ENCODE measurements at regions not wholly inside any gene's neighbourhood (a gene's known extent, or its start where the extent isn't known, plus 50 kb on each side); places are given as distances from the start of the nearest gene placed in this dataset.
"Not testable (repeated sequence)": the region's sequence is repeated elsewhere in the genome, so short reads cannot be mapped to it uniquely, and the experiment has no call there.

DNA sequence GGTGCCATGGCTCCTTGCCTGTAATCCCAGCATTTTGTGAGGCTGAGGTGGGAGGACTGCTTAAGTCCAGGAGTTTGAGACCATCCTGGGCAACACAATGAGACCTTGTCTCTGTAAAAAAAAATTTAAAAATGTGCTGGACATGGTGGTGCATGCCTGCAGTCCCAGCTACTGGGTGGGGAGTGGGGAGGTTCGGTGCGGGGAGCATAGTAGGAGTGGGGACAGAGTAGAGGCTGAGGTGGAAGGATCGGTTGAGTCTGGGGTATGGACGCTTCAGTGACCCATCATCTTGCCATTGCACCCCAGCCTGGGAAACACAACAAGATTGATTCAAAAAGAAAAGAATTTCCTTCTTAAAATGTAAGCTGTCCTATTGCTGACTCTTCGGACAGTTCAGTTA lies 1490.0 kb upstream of the GBE1 start:
- Histone ChIP-seq H3K27ac (ENCODE audit: low read depth, low read length) (no peak overlapping the region), H3K4me3 (ENCODE audit: low read length) (no peak overlapping the region), H3K27me3 (ENCODE audit: control insufficient read depth, insufficient read depth, low read length) (no peaks in the 10 kb centered on the region), H3K9ac (ENCODE audit: low read length) (no peak overlapping the region), H3K36me3 (ENCODE audit: control insufficient read depth, insufficient read depth, low read length) (no peaks in the 10 kb centered on the region), H3K4me1 (ENCODE audit: control insufficient read depth, insufficient read depth, low read length) (no peaks in the 10 kb centered on the region)

DNA sequence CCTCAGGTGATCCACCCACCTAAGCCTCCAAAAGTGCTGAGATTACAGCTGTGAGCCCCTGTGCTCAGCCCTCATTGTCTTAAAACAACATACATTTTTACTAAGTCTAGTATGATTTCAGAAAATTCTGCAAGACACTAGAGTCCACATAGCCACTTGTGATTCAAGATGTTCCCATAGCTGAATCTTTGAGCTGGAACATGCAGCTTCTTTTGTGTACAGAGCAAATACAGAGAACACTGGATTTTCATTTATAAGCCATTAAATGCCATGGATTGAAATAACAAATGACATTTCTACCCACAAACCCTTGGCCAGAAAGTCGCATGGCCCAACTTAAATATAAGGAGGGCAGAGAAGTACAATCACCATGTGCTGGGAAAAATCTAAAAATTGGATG lies 1489.2 kb upstream of the GBE1 start:
- H3K27me3 ChIP-seq (ENCODE audit: control insufficient read depth, insufficient read depth, low read length) = no peaks in the 10 kb centered on the region
- no peaks in the 10 kb centered on the region for H3K36me3 ChIP-seq (ENCODE audit: control insufficient read depth, insufficient read depth, low read length)
- H3K4me1 ChIP-seq (ENCODE audit: control insufficient read depth, insufficient read depth, low read length) = no peaks in the 10 kb centered on the region
- no peak overlapping the region for H3K4me3 ChIP-seq (ENCODE audit: low read length)
- H3K9ac ChIP-seq (ENCODE audit: low read length) = no peak overlapping the region
- H3K27ac ChIP-seq (ENCODE audit: low read depth, low read length) = no peak overlapping the region

DNA sequence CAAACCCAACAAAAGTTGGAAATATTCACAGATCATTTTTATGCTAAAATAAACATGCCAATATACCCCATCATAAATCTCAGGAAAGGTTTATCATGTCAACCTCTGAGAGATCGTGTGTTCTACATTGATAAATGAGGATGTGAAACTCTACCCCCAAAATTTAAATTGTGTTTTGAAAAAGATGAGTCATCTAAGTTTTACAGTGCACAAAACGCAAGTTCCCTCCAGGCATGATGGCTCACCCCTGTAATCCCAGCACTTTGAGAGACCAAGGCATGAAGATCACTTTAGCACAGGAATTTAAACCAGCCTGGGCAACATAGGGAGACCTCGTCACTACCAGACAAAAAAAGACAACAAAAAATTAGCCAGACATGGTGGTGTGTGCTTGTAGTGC lies 1487.0 kb upstream of the GBE1 start:
- no peaks in the 10 kb centered on the region for H3K36me3 ChIP-seq (ENCODE audit: control insufficient read depth, insufficient read depth, low read length)
- no peak overlapping the region for H3K9ac ChIP-seq (ENCODE audit: low read length)
- no peak overlapping the region for H3K27ac ChIP-seq (ENCODE audit: low read depth, low read length)
- H3K4me3 ChIP-seq (ENCODE audit: low read length) = no peak overlapping the region
- no peaks in the 10 kb centered on the region for H3K4me1 ChIP-seq (ENCODE audit: control insufficient read depth, insufficient read depth, low read length)
- H3K27me3 ChIP-seq (ENCODE audit: control insufficient read depth, insufficient read depth, low read length) = no peaks in the 10 kb centered on the region

GRCh38 chr3:83235180-83235814 lies 1473.9 kb upstream of the GBE1 start:
- Histone ChIP-seq H3K27ac (ENCODE audit: low read depth, low read length) (no peak overlapping the region), H3K4me3 (ENCODE audit: low read length) (no peak overlapping the region), H3K9ac (ENCODE audit: low read length) (no peak overlapping the region), H3K4me1 (ENCODE audit: control insufficient read depth, insufficient read depth, low read length) (no peaks in the 10 kb centered on the region), H3K36me3 (ENCODE audit: control insufficient read depth, insufficient read depth, low read length) (no peaks in the 10 kb centered on the region), H3K27me3 (ENCODE audit: control insufficient read depth, insufficient read depth, low read length) (no peaks in the 10 kb centered on the region)

- Histone ChIP-seq H3K4me1 (ENCODE audit: control insufficient read depth, insufficient read depth, low read length) (no peaks in the 10 kb centered on the region), H3K4me3 (ENCODE audit: low read length) (no peak overlapping the region), H3K27ac (ENCODE audit: low read depth, low read length) (no peak overlapping the region), H3K27me3 (ENCODE audit: control insufficient read depth, insufficient read depth, low read length) (no peaks in the 10 kb centered on the region), H3K36me3 (ENCODE audit: control insufficient read depth, insufficient read depth, low read length) (no peaks in the 10 kb centered on the region), H3K9ac (ENCODE audit: low read length) (no peak overlapping the region)
These were observed 1472.3 kb upstream of the GBE1 start for GRCh38 chr3:83233715-83234114.

GRCh38 chr3:83230841-83231240 lies 1469.4 kb upstream of the GBE1 start:
- no peak overlapping the region for H3K9ac ChIP-seq (ENCODE audit: low read length)

GRCh38 chr3:83230376-83230775 lies 1468.9 kb upstream of the GBE1 start:
- H3K36me3 ChIP-seq (ENCODE audit: control insufficient read depth, insufficient read depth, low read length) = no peaks in the 10 kb centered on the region
- no peak overlapping the region for H3K4me3 ChIP-seq (ENCODE audit: low read length)
- no peaks in the 10 kb centered on the region for H3K4me1 ChIP-seq (ENCODE audit: control insufficient read depth, insufficient read depth, low read length)
- H3K27me3 ChIP-seq (ENCODE audit: control insufficient read depth, insufficient read depth, low read length) = no peaks in the 10 kb centered on the region
- no peak overlapping the region for H3K27ac ChIP-seq (ENCODE audit: low read depth, low read length)
- no peak overlapping the region for H3K9ac ChIP-seq (ENCODE audit: low read length)

More at GRCh38 chr3:83230841-83231240, 1469.4 kb upstream of the GBE1 start:
- Histone ChIP-seq H3K27me3 (ENCODE audit: control insufficient read depth, insufficient read depth, low read length) (no peaks in the 10 kb centered on the region), H3K4me3 (ENCODE audit: low read length) (no peak overlapping the region), H3K27ac (ENCODE audit: low read depth, low read length) (no peak overlapping the region), H3K36me3 (ENCODE audit: control insufficient read depth, insufficient read depth, low read length) (no peaks in the 10 kb centered on the region), H3K4me1 (ENCODE audit: control insufficient read depth, insufficient read depth, low read length) (no peaks in the 10 kb centered on the region)

GRCh38 chr3:83226751-83227150 lies 1465.3 kb upstream of the GBE1 start:
- Histone ChIP-seq H3K36me3 (ENCODE audit: control insufficient read depth, insufficient read depth, low read length) (no peaks in the 10 kb centered on the region), H3K27me3 (ENCODE audit: control insufficient read depth, insufficient read depth, low read length) (no peaks in the 10 kb centered on the region), H3K4me3 (ENCODE audit: low read length) (no peak overlapping the region), H3K4me1 (ENCODE audit: control insufficient read depth, insufficient read depth, low read length) (no peaks in the 10 kb centered on the region), H3K9ac (ENCODE audit: low read length) (no peak overlapping the region), H3K27ac (ENCODE audit: low read depth, low read length) (no peak overlapping the region)

DNA sequence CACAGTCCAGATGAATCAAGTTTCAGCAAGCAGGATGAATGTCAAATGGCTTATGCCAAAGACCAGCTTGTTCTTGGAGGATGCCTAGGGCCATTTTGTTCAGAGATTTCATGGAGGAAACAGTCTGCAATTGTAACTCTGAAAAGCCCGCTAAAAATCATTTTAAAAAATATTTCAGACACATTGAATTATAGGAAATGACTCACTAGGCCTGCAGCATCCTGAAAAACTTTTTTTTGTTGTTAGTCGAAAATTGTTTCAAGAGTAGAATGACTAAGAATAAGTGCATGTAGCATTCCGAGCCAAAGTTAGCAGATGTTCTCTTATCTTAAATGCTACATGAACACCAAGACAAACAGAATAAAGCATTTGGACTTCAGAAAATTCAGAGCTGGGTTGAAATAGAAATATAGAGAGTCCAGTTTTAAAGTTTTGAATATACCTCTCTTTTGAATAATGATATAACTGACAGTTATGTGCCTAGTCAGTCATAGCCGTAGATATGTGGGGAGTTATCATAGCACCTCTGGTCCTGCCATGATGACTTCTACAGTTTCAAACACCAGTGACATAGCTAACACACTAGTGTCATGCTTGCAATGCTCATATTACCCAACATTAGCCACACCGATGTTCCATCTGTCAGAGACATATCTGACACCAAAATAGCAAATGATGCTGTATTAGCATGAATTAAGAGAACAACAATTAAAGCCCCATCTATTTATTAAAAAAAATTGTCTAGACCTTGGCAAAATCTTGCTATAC lies 1462.8 kb upstream of the GBE1 start:
- no peaks in the 10 kb centered on the region for H3K27me3 ChIP-seq (ENCODE audit: control insufficient read depth, insufficient read depth, low read length)
- no peak overlapping the region for H3K9ac ChIP-seq (ENCODE audit: low read length)
- H3K4me1 ChIP-seq (ENCODE audit: control insufficient read depth, insufficient read depth, low read length) = no peaks in the 10 kb centered on the region
- no peaks in the 10 kb centered on the region for H3K36me3 ChIP-seq (ENCODE audit: control insufficient read depth, insufficient read depth, low read length)
- H3K4me3 ChIP-seq (ENCODE audit: low read length) = no peak overlapping the region
- no peak overlapping the region for H3K27ac ChIP-seq (ENCODE audit: low read depth, low read length)

DNA sequence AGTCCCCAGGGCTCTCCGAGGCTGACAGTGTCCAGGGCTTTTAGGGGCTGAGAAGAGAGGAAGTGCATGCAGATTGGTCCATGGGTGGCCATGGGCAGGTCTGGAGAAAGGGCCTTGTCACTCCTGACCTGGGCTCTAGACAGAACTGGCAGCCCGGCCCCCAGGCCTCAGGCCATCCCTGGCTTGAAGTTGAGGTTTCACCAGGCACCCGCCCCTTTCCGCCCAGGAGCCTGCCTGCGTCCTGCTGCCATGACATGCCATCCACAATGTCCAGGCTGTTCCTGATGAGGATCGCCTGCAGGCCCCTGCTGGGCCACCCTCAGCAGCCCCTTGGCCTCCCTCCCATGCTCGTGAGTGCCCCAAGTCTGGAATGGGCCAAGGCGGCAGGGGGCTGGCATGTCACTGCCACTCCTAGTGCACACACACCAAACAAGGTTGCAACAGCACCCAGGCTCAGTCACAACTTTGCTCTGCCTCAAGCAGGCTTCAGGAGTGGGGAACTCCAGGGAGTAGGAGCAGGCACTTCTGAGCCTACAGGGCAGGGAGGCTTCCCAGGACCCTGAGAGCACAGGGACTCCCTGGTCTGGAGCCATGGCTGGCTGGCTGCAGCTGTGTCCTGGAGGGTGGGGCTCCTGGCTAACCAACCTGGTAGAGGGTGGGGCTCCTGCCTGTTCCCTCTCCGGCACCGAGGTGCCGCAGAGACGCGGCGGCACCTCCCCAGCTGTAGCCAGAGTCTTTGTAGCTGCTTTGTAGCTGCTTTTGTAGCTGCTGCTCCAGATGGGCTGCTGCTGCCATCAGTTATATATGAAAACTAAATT lies 1457.1 kb upstream of the GBE1 start:
- H3K27me3 ChIP-seq (ENCODE audit: control insufficient read depth, insufficient read depth, low read length) = no peaks in the 10 kb centered on the region
- no peaks in the 10 kb centered on the region for H3K4me1 ChIP-seq (ENCODE audit: control insufficient read depth, insufficient read depth, low read length)
- no peaks in the 10 kb centered on the region for H3K36me3 ChIP-seq (ENCODE audit: control insufficient read depth, insufficient read depth, low read length)
- no peak overlapping the region for H3K4me3 ChIP-seq (ENCODE audit: low read length)
- no peak overlapping the region for H3K9ac ChIP-seq (ENCODE audit: low read length)
- H3K27ac ChIP-seq (ENCODE audit: low read depth, low read length) = no peak overlapping the region

DNA sequence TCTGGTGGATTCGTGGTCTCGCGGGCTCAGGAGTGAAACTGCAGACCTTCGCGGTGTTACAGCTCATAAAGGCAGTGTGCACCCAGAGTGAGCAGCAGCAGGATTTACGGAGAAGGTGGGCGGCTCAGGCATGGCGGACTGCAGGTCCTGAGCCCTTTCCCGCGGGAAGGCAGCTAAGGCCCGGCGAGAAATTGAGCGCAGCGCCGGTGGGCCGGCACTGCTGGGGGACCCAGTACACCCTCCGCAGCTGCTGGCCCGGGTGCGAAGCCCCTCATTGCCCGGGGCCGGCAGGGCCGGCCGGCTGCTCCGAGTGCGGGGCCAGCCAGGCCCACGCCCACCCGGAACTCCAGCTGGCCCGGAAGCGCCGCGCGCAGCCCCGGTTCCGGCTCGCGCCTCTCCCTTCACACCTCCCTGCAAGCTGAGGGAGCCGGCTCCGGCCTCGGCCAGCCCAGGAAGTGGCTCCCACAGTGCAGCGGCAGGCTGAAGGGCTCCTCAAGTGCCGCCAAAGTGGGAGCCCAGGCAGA lies 1456.2 kb upstream of the GBE1 start:
- H3K4me1 ChIP-seq (ENCODE audit: control insufficient read depth, insufficient read depth, low read length); H3K27ac ChIP-seq (ENCODE audit: low read depth, low read length); H3K36me3 ChIP-seq (ENCODE audit: control insufficient read depth, insufficient read depth, low read length); H3K9ac ChIP-seq (ENCODE audit: low read length); H3K4me3 ChIP-seq (ENCODE audit: low read length); H3K27me3 ChIP-seq (ENCODE audit: control insufficient read depth, insufficient read depth, low read length): not testable (repeated sequence)

DNA sequence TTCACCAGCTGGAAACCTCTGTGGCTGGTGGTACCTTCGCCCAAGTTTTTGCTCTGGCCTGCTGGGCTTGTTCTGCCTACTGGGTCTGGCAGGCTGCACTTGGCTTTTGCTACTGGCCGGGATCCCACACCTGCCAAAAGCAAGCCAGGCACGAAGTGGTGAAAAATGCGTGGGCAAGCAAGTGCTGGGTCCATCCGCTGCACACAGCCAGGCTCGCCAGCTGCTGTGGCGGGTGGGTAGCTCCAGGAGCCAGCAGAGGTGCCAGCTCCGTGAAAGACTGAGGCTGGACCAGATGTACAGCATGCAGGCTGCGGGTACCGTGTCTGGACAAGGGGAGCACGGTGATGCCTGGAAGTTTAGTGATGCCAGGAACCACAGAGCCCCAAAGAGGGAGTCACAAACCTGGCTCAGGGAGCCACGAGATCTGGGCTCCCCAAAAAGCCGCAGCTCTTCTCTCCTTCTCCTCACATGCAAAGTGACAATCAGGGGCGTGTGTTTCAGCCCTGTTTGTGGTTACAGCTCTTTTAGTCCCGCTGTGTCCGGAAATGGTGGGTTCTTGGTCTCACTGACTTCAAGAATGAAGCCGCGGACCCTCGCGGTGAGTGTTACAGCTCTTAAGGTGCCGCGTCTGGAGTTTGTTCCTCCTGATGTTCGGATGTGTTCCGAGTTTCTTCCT lies 1455.6 kb upstream of the GBE1 start:
- Histone ChIP-seq H3K27ac (ENCODE audit: low read depth, low read length) (no peak overlapping the region), H3K4me1 (ENCODE audit: control insufficient read depth, insufficient read depth, low read length) (no peaks in the 10 kb centered on the region), H3K36me3 (ENCODE audit: control insufficient read depth, insufficient read depth, low read length) (no peaks in the 10 kb centered on the region), H3K27me3 (ENCODE audit: control insufficient read depth, insufficient read depth, low read length) (no peaks in the 10 kb centered on the region), H3K4me3 (ENCODE audit: low read length) (no peak overlapping the region), H3K9ac (ENCODE audit: low read length) (no peak overlapping the region)
